ENCODE measurements at regions not wholly inside any gene's neighbourhood (a gene's known extent, or its start where the extent isn't known, plus 50 kb on each side); places are given as distances from the start of the nearest gene placed in this dataset.

- intact Hi-C loops (cut with micrococcal nuclease; ENCODE audit: unreplicated experiment) (no loop called here), in situ Hi-C loops (cut with HindIII; ENCODE audit: extremely low pct_ligation_motif_present, low pct_unique_long_range_greater_than_20kb) (no loop called here)
- no peak overlapping the region for H3K4me3 ChIP-seq (replicated peaks in 1 of 3; ENCODE audit: insufficient read depth in 1 of 3, low read depth in 2 of 3, low read length in 3 of 3)
- DNase-seq (ENCODE audit: low spot score) (no peak), ATAC-seq (no peak), FAIRE-seq (no peak)
- no TSS peak for BruUV-seq (replicated peaks)
- H4K20me1 ChIP-seq (ENCODE audit: insufficient read depth, low read length): no peaks in the 10 kb centered on the region
- H3K27ac ChIP-seq (ENCODE audit: extremely low read length, insufficient read depth, low read length): no peak overlapping the region
- no peaks in the 10 kb centered on the region for H3K27me3 ChIP-seq (ENCODE audit: control insufficient read depth in 1 of 2, insufficient read depth in 2 of 2, low read length in 2 of 2)
- H3K4me2 ChIP-seq (ENCODE audit: low read depth, low read length): no peak overlapping the region
- no peak for TF ChIP-seq ZNF207 (IDR thresholded peaks at IDR 0.05; ENCODE audit: borderline replicate concordance)
- WGBS (ENCODE audit: low lambda C conversion rate): 4% methylated on average over 2 of the region's 2 CpGs
- H2AFZ ChIP-seq (ENCODE audit: low read length): no peak overlapping the region
- no peaks in the 10 kb centered on the region for H3K9me3 ChIP-seq (ENCODE audit: low read length)
- H3K36me3 ChIP-seq (replicated peaks in 1 of 2; ENCODE audit: control insufficient read depth in 1 of 2, insufficient read depth in 2 of 2, low read length in 2 of 2): no peaks in the 10 kb centered on the region
- ChIA-PET CTCF (ENCODE audit: low intra/inter-chr PET ratio, low total read pairs) (no interaction called here), POLR2A (no interaction called here)
- H3K79me2 ChIP-seq (ENCODE audit: insufficient read depth, low read length): no peaks in the 10 kb centered on the region
- no peaks in the 10 kb centered on the region for H3K4me1 ChIP-seq (ENCODE audit: insufficient read depth, low read length)
- H3K9ac ChIP-seq (ENCODE audit: insufficient read depth, low read depth, low read length): no peak overlapping the region
These were observed 855.2 kb upstream of the ADGRL3 start for GRCh38 chr4:60344908-60345307.

DNA sequence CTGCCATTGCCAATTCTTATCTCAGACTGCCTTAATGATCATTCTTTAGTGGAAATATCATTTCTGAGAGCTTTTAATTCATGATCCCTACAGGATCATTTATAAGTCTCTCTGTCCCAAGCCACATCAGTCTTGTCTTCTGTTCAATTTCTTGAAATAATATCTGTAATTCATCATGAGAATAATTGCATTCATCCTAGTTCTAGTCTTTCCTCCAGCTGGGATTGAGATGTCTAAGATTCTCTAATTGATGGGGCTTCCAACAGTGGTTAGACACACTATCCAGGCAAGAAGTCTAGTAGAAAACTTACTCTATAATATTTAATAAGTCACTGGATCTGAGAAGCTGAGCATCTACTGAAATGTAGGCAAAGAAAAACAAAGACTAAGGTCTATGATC is 854.7 kb upstream of the ADGRL3 start:
- no TSS peak for BruUV-seq (replicated peaks)
- no peak for ATAC-seq
- H2AFZ ChIP-seq (ENCODE audit: low read length): no peak overlapping the region
- H3K36me3 ChIP-seq (replicated peaks in 1 of 2; ENCODE audit: control insufficient read depth in 1 of 2, insufficient read depth in 2 of 2, low read length in 2 of 2): no peaks in the 10 kb centered on the region
- in situ Hi-C loops (cut with HindIII; ENCODE audit: extremely low pct_ligation_motif_present, low pct_unique_long_range_greater_than_20kb): no loop called here
- FAIRE-seq: no peak
- H3K9ac ChIP-seq (ENCODE audit: insufficient read depth, low read depth, low read length): no peak overlapping the region
- H3K4me1 ChIP-seq (ENCODE audit: insufficient read depth, low read length): no peaks in the 10 kb centered on the region
- no peak overlapping the region for H3K4me2 ChIP-seq (ENCODE audit: low read depth, low read length)
- H3K4me3 ChIP-seq (replicated peaks in 1 of 3; ENCODE audit: insufficient read depth in 1 of 3, low read depth in 2 of 3, low read length in 3 of 3): no peak overlapping the region
- H3K9me3 ChIP-seq (ENCODE audit: low read length): no peaks in the 10 kb centered on the region
- H3K27me3 ChIP-seq (ENCODE audit: control insufficient read depth in 1 of 2, insufficient read depth in 2 of 2, low read length in 2 of 2): no peaks in the 10 kb centered on the region
- no peaks in the 10 kb centered on the region for H3K79me2 ChIP-seq (ENCODE audit: insufficient read depth, low read length)
- intact Hi-C loops (cut with micrococcal nuclease; ENCODE audit: unreplicated experiment): no loop called here
- no peak for DNase-seq (ENCODE audit: low spot score)
- H4K20me1 ChIP-seq (ENCODE audit: insufficient read depth, low read length): no peaks in the 10 kb centered on the region
- POLR2A ChIA-PET: no interaction called here
- H3K27ac ChIP-seq (ENCODE audit: extremely low read length, insufficient read depth, low read length): no peak overlapping the region
- CTCF ChIA-PET (ENCODE audit: low intra/inter-chr PET ratio, low total read pairs): no interaction called here
- TF ChIP-seq TFDP2 (CRISPR knock-in tag; IDR thresholded peaks at IDR 0.05): no peak
- no peak for TF ChIP-seq MEIS1 (CRISPR knock-in tag; IDR thresholded peaks at IDR 0.05; ENCODE audit: borderline replicate concordance)
- TF ChIP-seq TCF7L2 (IDR thresholded peaks at IDR 0.05; ENCODE audit: low read depth, low read length): no peak
- no peak for TF ChIP-seq ZNF761 (CRISPR knock-in tag; conservative IDR thresholded peaks at IDR 0.05)
- no peak for TF ChIP-seq PRDM4 (CRISPR knock-in tag; IDR thresholded peaks at IDR 0.05; ENCODE audit: borderline replicate concordance)
- TF ChIP-seq, protein P1, sequence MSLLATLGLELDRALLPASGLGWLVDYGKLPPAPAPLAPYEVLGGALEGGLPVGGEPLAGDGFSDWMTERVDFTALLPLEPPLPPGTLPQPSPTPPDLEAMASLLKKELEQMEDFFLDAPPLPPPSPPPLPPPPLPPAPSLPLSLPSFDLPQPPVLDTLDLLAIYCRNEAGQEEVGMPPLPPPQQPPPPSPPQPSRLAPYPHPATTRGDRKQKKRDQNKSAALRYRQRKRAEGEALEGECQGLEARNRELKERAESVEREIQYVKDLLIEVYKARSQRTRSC (CRISPR knock-in tag; IDR thresholded peaks at IDR 0.05; ENCODE audit: low read depth): no peak
- TF ChIP-seq EP300 (IDR thresholded peaks at IDR 0.05; ENCODE audit: low read depth in 2 of 2, low read length in 2 of 2): no peak
- no peak for TF ChIP-seq EP300 (CRISPR knock-in tag; IDR thresholded peaks at IDR 0.05; ENCODE audit: borderline replicate concordance)
- no peak for TF ChIP-seq TCF12 (IDR thresholded peaks at IDR 0.05)
- no peak for TF ChIP-seq TCF12 (CRISPR knock-in tag; IDR thresholded peaks at IDR 0.05)
- TF ChIP-seq ZNF850 (CRISPR knock-in tag; conservative IDR thresholded peaks at IDR 0.05): no peak
- no peak for TF ChIP-seq TCF7 (IDR thresholded peaks at IDR 0.05; ENCODE audit: low read depth)
